GM18519 (cell line): ENCODE measurements at regions not wholly inside any gene's neighbourhood (a gene's known extent, or its start where the extent isn't known, plus 50 kb on each side); places are given as distances from the start of the nearest gene placed in this dataset.
"Not testable (repeated sequence)": the region's sequence is repeated elsewhere in the genome, so short reads cannot be mapped to it uniquely, and the experiment has no call there.

ENCODE experiments used
- ATAC-seq: cut with Tn5 transposase; IDR thresholded peaks from one replicate; pipeline ENCODE4 v1.9.1; 2021; ENCODE audit warnings: mild to moderate bottlenecking, moderate library complexity; ENCODE audit not compliant: unreplicated experiment, low FRiP score

DNA sequence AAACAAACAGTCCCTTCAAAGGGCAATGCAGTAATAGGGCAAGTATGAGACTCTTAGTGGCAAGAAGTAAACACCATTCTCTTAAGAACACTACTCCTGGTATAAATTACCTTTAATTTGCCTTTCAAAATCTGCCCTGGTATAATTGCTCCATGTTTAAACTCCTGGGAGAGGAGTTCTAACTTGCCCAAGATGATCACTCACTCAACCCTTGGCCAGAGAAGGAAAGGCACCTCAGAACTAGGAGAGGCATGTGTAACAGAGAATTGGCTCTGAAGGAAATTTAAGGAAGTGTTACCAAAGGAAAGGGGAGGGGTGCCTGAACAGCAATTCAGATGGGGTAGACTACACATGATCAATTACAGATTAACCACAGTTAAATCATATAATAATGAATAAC, 1173.6 kb upstream of the SORCS1 start:
- no peak for ATAC-seq

DNA sequence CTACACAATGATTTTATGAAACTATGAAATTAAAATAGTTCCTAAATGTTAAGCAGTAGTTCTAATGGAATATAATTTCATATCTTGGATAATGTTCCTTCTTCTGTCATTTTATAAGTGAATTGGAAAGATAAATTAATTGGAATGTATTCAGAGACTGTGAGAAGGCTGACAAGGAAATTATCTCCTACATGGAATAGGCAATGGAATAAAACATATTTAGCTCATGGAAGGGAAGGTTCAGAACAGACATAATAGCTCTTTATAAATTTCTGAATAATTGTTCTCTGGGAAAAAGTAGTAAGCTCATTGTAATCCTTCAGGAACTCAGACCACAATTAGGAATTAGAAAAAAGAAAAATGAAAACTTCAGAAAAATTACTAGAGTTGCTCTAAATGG, 1172.3 kb upstream of the SORCS1 start:
- ATAC-seq: no peak

DNA sequence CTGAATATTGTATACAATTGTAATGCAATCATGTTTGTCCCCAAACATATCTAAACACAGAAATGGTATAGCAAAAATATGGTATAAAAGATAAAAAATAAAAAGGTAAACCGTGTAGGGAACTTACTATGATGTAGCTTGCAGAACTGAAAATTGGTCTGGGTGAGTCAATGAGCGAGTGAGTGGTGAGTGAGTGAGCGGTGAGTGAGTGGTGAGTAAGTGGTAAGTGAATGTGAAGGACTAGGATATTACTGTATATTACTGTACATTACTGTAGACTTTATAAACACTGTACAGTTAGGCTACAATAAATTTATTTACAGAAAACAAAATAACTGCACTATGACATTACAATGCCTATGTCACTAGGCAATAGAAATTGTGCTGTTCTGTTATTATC, 1163.2 kb upstream of the SORCS1 start:
- ATAC-seq: no peak

GRCh38 chr10:108323274-108323798, 1158.8 kb upstream of the SORCS1 start:
- no peak for ATAC-seq

DNA sequence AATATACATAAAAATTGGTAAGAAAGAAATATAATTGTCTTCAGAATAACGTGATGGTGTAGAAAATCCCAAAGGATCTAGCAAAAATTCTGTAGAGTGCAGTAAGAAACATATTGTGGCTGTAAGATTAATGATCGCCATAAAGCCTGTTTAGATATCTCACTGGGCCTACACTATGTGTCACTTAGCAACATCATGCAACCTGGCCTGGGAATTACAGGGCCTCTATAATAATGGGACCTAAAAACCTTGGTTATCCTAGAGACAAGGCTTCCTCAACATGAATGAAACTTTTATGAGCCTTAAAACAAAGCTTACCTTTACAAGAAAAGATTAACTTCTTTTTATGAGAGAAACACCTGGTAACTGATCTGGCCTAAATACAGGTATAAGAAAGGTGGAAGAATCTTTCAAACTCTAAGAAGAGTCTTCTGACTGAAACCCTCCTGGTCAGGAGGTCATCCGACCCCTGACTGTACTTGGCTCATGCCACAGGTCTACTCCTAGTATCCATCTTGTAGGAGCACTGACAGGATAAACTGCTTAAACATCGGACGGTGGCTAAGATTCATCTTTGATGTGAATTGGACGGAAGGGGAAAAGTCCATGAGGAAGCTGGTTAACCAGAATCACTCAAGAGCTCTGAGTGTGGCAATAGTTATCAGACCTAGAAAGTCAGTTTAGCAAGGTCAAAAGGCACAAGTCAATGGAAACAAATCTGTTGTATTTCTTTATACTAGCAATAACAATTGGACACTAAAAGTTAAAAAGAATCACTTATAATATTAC, 1155.1 kb upstream of the SORCS1 start:
- ATAC-seq: no peak

DNA sequence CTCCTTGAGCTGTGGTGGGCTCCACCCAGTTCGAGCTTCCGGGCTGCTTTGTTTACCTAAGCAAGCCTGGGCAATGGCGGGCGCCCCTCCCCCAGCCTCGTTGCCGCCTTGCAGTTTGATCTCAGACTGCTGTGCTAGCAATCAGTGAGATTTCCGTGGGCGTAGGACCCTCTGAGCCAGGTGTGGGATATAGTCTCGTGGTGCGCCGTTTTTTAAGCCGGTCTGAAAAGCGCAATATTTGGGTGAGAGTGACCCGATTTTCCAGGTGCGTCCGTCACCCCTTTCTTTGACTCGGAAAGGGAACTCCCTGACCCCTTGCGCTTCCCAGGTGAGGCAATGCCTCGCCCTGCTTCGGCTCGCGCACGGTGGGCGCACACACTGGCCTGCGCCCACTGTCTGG, 1151.1 kb upstream of the SORCS1 start:
- not testable (repeated sequence) for ATAC-seq

DNA sequence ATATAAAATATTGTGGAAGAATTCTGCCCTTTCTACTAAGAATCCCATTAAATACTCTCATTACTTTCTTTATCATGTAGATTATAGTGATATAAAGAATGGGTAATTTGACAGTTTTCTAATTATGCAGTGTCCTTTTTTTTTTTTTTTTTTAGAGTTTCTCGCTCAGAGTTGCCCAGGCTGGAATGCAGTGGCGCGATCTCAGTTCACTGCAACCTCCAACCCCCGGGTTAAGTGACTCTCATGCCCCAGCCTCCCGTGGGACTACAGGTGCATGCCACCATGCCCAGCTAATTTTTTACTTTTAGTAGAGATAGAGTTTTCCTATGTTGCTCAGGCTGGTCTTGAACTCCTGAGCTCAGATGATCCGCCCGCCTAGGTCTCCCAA, 1143.4 kb upstream of the SORCS1 start:
- ATAC-seq: no peak

DNA sequence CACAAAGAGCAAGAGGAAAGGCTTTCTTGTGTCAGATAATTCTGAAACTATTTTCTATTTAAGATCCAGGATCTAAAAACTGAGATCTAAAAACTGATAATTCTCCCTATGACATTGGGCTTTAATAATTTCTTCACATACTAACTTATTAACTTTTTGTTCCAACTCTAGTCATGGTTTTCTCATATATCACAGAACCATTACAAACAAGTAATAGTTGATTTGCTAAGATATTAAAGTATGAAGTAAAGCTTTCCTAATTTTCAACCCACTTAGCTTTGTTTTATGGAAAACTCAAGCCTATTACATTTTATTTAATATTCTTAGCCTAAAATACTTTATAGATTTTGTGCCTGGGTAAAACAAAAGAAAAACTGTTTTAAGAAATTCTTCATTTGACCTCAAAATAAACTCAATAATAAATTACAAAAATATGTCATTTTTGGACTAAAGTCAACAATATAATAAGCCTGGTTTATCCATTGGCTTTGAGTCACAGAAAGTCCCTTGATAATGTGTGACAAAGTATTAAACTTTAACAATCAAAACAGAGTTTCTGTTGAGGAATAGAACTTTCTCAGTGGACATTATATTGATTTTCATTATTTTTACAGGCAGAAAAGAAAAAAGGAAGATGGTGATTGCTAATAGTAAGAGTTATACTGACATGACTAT, 1142.9 kb upstream of the SORCS1 start:
- ATAC-seq: no peak

DNA sequence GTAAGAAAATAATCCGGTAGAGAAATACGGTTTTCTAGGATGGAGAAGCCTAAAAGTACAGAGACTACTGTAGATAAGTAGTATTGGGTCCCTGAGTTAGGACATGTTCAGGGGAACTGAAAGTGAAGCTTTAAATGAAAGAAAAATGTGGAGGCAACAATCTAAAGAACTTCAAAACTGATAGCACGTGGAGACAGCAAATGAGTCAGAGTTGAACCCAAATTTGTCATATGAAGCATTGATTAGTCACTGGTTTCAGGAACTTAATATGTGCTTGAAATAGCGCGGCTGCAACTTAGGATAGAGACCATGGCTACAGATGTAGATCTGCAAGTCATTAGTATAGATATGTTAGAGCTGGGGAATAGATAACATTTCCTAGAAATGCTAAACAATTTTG, 1138.6 kb upstream of the SORCS1 start:
- no peak for ATAC-seq

DNA sequence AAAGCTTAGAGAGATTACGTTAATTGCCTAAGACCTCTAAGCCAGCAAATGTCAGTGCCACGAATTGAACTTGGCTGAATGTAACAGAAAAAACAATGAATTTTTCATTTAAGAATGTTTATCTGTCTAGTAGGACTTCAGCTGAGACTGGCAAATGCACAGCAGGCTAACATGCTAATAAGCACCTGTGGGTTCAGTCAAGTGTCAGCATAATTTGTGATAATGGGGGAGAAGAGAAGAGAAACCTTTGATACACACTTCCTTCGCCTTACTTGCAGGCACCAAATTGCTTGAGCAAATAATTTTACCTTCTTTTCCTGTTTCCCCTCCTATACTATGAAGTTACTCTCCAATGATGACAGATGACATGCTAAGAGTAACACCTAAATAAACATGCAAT, 1136.5 kb upstream of the SORCS1 start:
- no peak for ATAC-seq

DNA sequence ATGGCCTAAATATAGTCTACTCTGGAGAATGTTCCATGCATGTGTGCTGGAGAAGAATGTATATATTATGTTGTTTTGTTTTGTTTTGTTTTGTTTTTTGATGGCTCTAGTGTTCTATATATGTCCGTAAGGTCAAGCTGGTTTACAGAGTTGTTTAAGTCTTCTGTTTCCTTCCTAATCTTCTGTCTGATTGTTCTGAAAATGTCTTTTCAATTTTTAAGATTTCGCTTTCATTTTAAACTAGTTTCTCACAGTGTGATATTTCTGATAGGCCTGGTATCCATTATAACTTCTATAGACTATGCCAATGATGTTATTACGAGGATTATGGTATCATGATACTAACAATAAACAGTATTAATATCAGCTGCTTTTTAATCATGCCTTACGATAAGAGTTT, 1126.3 kb upstream of the SORCS1 start:
- no peak for ATAC-seq

DNA sequence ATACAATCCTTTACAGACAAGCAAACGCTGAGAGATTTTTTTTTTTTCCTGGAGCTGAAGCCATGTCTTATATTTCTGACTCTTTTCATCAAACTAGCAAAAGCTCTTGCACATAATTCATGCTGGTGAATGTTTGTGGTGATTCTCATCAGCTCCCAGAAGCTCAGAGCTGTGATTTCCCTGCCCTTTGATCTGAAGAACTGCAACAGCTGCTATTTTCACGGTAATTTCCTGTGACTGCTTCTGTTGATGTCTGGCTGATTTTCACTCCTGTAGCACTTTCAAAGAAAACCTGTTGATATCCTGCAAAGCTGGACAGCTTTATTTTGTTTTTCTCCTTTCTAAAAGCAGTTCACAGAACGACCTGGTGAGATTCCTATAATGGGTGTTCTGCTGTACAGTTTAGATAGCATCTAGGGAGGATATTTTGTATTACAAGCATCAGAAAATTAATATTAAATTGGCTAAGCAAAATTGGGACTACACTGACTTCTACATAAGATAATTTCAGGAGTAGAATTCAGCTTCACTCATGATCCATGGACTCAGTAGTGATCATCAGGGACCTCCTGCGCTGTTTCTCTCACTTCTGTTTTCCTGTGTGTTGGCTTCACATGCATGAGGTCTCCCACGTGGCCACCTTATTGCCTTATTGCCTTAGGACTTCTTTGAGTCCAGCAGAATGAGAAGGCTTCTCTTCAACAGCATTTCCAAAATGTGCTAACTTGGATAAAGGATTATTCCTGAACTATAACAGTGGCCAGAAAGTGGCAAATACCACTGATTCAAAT, 1111.6 kb upstream of the SORCS1 start:
- ATAC-seq: no peak

- ATAC-seq: no peak
Measured at GRCh38 chr10:108260383-108260906, 1095.9 kb upstream of the SORCS1 start.

GRCh38 chr10:108254089-108254488, 1089.6 kb upstream of the SORCS1 start:
- ATAC-seq: no peak

GRCh38 chr10:108252771-108253170, 1088.3 kb upstream of the SORCS1 start:
- no peak for ATAC-seq

- ATAC-seq: no peak
Measured at GRCh38 chr10:108250936-108251620, 1086.6 kb upstream of the SORCS1 start.

- ATAC-seq: no peak
Measured at GRCh38 chr10:108249940-108250339, 1085.4 kb upstream of the SORCS1 start.

GRCh38 chr10:108244443-108245228, 1080.1 kb upstream of the SORCS1 start:
- ATAC-seq: no peak

DNA sequence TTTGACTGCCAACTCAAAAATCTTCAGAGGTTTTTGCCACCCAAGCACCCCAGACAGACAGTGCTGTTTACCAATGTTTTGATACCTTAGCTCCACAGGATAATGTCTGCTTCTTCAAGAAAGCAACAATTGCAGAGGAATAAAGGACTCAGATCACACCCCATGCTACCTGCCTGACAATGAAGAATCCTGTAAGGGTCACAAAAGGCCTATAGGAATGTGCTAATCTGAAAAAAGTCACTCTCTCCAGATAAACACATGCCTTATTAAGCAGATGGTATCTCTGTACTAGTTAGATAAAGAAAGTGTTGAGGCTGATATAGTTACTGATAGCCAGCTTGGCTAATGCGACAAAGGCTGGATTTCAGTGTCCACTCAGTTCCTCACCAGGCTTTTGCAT, 1076.7 kb upstream of the SORCS1 start:
- ATAC-seq: no peak

DNA sequence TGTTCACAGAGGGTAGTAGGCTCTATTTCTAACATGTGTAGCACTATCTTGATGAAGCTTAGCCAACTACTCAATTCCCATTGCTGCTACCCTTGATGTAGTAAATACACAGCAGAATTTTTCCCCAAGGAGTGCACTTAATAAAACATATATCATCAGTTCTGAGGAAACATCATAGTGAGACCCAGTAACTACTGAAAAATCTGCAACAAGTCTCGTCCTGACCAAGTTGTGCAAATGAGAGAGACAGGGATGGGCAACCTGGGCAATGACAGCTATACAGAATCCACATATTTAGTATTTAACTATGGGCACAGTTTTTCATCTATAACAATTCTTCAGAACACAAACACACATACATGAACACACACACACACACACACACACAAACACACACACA, 1073.8 kb upstream of the SORCS1 start:
- ATAC-seq: no peak
